Caco-2 (cell line): ENCODE measurements at regions not wholly inside any gene's neighbourhood (a gene's known extent, or its start where the extent isn't known, plus 50 kb on each side); places are given as distances from the start of the nearest gene placed in this dataset.

Source experiments
- BruUV-seq: library from RNA; stranded (reverse); fragments of 400-500 nt; replicated peaks from 2 replicates; lab custom pipeline; 2021; lab: Mats Ljungman, UMichigan
- CTCF ChIA-PET: fragments of 300-600 bp; sonication (Branson Sonifier 250); formaldehyde crosslinking; loops from one replicate; lab custom pipeline; 2022; ENCODE audit warnings: antibody characterized with exemption; lab: Charles Lee
- POLR2A ChIA-PET: fragments of 300-600 bp; sonication (Branson Sonifier 250); formaldehyde crosslinking; loops from one replicate; lab custom pipeline; 2022; ENCODE audit warnings: antibody characterized with exemption; lab: Charles Lee
- DNase-seq, 2 experiments: peaks; one replicate each; pipeline versions ENCODE4 v3.0.0 to v3.0.0-alpha.2; 2020 to 2022
- H3K27me3 ChIP-seq: replicated peaks from 2 replicates; pipeline ENCODE4 v1.6.0; 2011; ENCODE audit warnings: low read length; ENCODE audit not compliant: control insufficient read depth, insufficient read depth
- H3K36me3 ChIP-seq: 2 replicates; pipeline ENCODE4 v1.5.1; 2011; ENCODE audit warnings: low read length; ENCODE audit not compliant: control insufficient read depth, insufficient read depth
- H3K4me1 ChIP-seq: fragments of 250-450 bp; sonication (Bioruptor Pico); 2 replicates; pipeline ENCODE4 v1.5.1; 2020; ENCODE audit warnings: mild to moderate bottlenecking
- H3K4me3 ChIP-seq: 2 replicates; pipeline ENCODE4 v1.5.1; 2011; ENCODE audit warnings: low read depth, mild to moderate bottlenecking, control low read depth, low read length
- H3K9me3 ChIP-seq: fragments of 250-450 bp; sonication (Bioruptor Pico); 2 replicates; pipeline ENCODE4 v1.5.1; 2020; ENCODE audit warnings: mild to moderate bottlenecking, moderate library complexity
- H3K27ac Mint-ChIP-seq: one replicate; pipeline ENCODE4 v1.8.0; 2022; ENCODE audit warnings: mixed read lengths; ENCODE audit not compliant: unreplicated experiment
- H3K27me3 Mint-ChIP-seq: one replicate; pipeline ENCODE4 v1.8.0; 2022; ENCODE audit warnings: mixed read lengths; ENCODE audit not compliant: insufficient read depth, unreplicated experiment
- H3K36me3 Mint-ChIP-seq: one replicate; pipeline ENCODE4 v1.8.0; 2022; ENCODE audit warnings: mild to moderate bottlenecking, mixed read lengths; ENCODE audit not compliant: insufficient read depth, unreplicated experiment
- H3K4me1 Mint-ChIP-seq: one replicate; pipeline ENCODE4 v1.8.0; 2022; ENCODE audit warnings: low read depth, mixed read lengths; ENCODE audit not compliant: unreplicated experiment
- H3K4me3 Mint-ChIP-seq: one replicate; pipeline ENCODE4 v1.8.0; 2022; ENCODE audit warnings: mild to moderate bottlenecking, moderate library complexity, mixed read lengths; ENCODE audit not compliant: unreplicated experiment
- H3K9me3 Mint-ChIP-seq: one replicate; pipeline ENCODE4 v1.8.0; 2022; ENCODE audit warnings: mixed read lengths; ENCODE audit not compliant: unreplicated experiment
- intact Hi-C: fragments of 100-400 bp; cut with micrococcal nuclease; formaldehyde crosslinking; loops from one replicate; pipeline ENCODE4 v1.10.0; 2022; ENCODE audit not compliant: unreplicated experiment
- TF ChIP-seq, protein P1 (sequence below), 2 experiments: fragments of 200-600 bp in 1 of 2; IDR thresholded peaks; 1 replicate in 1 of 2; 2 replicates in 1 of 2; pipeline versions ENCODE4 v1.5.1 to v1.8.0; 2011 to 2022; ENCODE audit warnings: antibody characterized with exemption in 1 of 2, control low read depth in 1 of 2, inconsistent platforms in 1 of 2, low read depth in 1 of 2, low read length in 1 of 2, mild to moderate bottlenecking in 1 of 2, moderate library complexity in 1 of 2; ENCODE audit not compliant: insufficient read depth in 1 of 2, severe bottlenecking in 1 of 2, unreplicated experiment in 1 of 2

GRCh38 chr16:74033441-74033995, 263.1 kb upstream of the PSMD7 start:
- Mint-ChIP-seq H3K27me3 (peaks cover 21% of the 10 kb centered on the region), H3K4me3 (no peak overlapping the region), H3K27ac (no peak overlapping the region), H3K9me3 (no peaks in the 10 kb centered on the region), H3K4me1 (no peaks in the 10 kb centered on the region), H3K36me3 (no peaks in the 10 kb centered on the region)
- Histone ChIP-seq H3K9me3 (no peaks in the 10 kb centered on the region), H3K27me3 (0 out of 2 replicates have a peak, but pooled peaks cover 2% of the 10 kb centered on the region), H3K36me3 (no peaks in the 10 kb centered on the region), H3K4me1 (no peaks in the 10 kb centered on the region), H3K4me3 (no peak overlapping the region)
- intact Hi-C loops, result no loop called here
- TF ChIP-seq, protein P1, sequence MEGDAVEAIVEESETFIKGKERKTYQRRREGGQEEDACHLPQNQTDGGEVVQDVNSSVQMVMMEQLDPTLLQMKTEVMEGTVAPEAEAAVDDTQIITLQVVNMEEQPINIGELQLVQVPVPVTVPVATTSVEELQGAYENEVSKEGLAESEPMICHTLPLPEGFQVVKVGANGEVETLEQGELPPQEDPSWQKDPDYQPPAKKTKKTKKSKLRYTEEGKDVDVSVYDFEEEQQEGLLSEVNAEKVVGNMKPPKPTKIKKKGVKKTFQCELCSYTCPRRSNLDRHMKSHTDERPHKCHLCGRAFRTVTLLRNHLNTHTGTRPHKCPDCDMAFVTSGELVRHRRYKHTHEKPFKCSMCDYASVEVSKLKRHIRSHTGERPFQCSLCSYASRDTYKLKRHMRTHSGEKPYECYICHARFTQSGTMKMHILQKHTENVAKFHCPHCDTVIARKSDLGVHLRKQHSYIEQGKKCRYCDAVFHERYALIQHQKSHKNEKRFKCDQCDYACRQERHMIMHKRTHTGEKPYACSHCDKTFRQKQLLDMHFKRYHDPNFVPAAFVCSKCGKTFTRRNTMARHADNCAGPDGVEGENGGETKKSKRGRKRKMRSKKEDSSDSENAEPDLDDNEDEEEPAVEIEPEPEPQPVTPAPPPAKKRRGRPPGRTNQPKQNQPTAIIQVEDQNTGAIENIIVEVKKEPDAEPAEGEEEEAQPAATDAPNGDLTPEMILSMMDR (IDR thresholded peaks at IDR 0.05; ENCODE audit: insufficient read depth in 1 of 2, low read depth in 1 of 2, low read length in 1 of 2, severe bottlenecking in 1 of 2, unreplicated experiment in 1 of 2), result no peak
- ChIA-PET POLR2A (no interaction called here), CTCF (interaction anchor here (0.6 to 1.3 kb wide), 3 partner anchors 241 to 861 kb away, joined by 3 to 4 read pairs (median 3); no protein-coding TSS in a partner anchor)
- DNase-seq, result no peak
- BruUV-seq, result no TSS peak

- intact Hi-C loops, result no loop called here
- TF ChIP-seq, protein P1 (IDR thresholded peaks at IDR 0.05; ENCODE audit: insufficient read depth in 1 of 2, low read depth in 1 of 2, low read length in 1 of 2, severe bottlenecking in 1 of 2, unreplicated experiment in 1 of 2), result no peak
- Histone ChIP-seq H3K27me3 (0 out of 2 replicates have a peak, but pooled peaks cover 2% of the 10 kb centered on the region), H3K4me1 (no peaks in the 10 kb centered on the region), H3K9me3 (no peaks in the 10 kb centered on the region), H3K36me3 (no peaks in the 10 kb centered on the region), H3K4me3 (no peak overlapping the region)
- DNase-seq, result no peak
- no peak overlapping the region for H3K27ac Mint-ChIP-seq
- POLR2A ChIA-PET, result no interaction called here
- H3K4me3 Mint-ChIP-seq, result no peak overlapping the region
- peaks cover 20% of the 10 kb centered on the region for H3K27me3 Mint-ChIP-seq
- no peaks in the 10 kb centered on the region for H3K9me3 Mint-ChIP-seq
- no peaks in the 10 kb centered on the region for H3K4me1 Mint-ChIP-seq
- H3K36me3 Mint-ChIP-seq, result no peaks in the 10 kb centered on the region
- BruUV-seq, result no TSS peak
- CTCF ChIA-PET, result no interaction called here
Measured at GRCh38 chr16:74031551-74031950, 265.1 kb upstream of the PSMD7 start.

GRCh38 chr16:74030000-74030706, 266.5 kb upstream of the PSMD7 start:
- Histone ChIP-seq H3K4me3 (no peak overlapping the region), H3K4me1 (no peaks in the 10 kb centered on the region), H3K36me3 (no peaks in the 10 kb centered on the region), H3K9me3 (no peaks in the 10 kb centered on the region), H3K27me3 (0 out of 2 replicates have a peak, but pooled peaks cover 2% of the 10 kb centered on the region)
- peaks cover 20% of the 10 kb centered on the region for H3K27me3 Mint-ChIP-seq
- CTCF ChIA-PET, result no interaction called here
- TF ChIP-seq, protein P1 (IDR thresholded peaks at IDR 0.05; ENCODE audit: insufficient read depth in 1 of 2, low read depth in 1 of 2, low read length in 1 of 2, severe bottlenecking in 1 of 2, unreplicated experiment in 1 of 2), result no peak
- no peaks in the 10 kb centered on the region for H3K4me1 Mint-ChIP-seq
- H3K27ac Mint-ChIP-seq, result no peak overlapping the region
- no peaks in the 10 kb centered on the region for H3K9me3 Mint-ChIP-seq
- no peak overlapping the region for H3K4me3 Mint-ChIP-seq
- intact Hi-C loops, result no loop called here
- BruUV-seq, result no TSS peak
- no peak for DNase-seq
- POLR2A ChIA-PET, result no interaction called here
- H3K36me3 Mint-ChIP-seq, result no peaks in the 10 kb centered on the region
